ENCODE measurements at regions not wholly inside any gene's neighbourhood (a gene's known extent, or its start where the extent isn't known, plus 50 kb on each side); places are given as distances from the start of the nearest gene placed in this dataset.

DNA sequence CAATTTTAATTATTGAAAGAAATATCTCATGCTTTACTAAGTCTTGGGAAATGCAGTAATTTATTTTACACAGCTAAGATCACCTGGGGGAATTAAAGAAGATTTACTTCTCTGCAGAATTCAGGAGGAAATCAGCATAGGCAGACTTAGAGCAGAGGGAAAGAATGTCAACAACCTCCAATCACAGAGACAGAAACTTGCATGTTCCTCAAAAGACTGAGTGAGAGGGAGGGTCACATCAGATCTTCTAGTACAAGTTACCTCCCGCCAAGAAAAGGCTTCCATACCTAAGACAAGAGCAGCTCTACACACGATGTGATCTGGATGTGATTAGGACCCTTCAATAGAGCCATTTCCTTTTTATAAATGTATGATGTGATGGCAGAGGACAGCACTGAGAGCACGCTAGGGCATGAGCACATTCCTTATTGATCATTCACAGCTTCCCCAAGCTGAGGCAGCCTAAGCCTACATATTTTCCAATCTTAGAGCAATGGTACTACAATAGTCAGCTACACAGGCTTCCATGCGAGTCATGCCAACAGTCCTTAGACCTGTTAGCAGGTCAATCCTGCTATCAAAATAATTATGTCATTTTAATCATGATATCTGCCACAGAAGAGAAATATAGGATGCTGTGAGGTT lies 403.3 kb downstream of the ETNK1 start:
- TF ChIP-seq, protein P1, sequence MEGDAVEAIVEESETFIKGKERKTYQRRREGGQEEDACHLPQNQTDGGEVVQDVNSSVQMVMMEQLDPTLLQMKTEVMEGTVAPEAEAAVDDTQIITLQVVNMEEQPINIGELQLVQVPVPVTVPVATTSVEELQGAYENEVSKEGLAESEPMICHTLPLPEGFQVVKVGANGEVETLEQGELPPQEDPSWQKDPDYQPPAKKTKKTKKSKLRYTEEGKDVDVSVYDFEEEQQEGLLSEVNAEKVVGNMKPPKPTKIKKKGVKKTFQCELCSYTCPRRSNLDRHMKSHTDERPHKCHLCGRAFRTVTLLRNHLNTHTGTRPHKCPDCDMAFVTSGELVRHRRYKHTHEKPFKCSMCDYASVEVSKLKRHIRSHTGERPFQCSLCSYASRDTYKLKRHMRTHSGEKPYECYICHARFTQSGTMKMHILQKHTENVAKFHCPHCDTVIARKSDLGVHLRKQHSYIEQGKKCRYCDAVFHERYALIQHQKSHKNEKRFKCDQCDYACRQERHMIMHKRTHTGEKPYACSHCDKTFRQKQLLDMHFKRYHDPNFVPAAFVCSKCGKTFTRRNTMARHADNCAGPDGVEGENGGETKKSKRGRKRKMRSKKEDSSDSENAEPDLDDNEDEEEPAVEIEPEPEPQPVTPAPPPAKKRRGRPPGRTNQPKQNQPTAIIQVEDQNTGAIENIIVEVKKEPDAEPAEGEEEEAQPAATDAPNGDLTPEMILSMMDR (conservative IDR thresholded peaks at IDR 0.05; ENCODE audit: low read depth, low read length): no peak
- H3K4me3 ChIP-seq (ENCODE audit: low read depth, low read length): no peak overlapping the region
- DNase-seq (ENCODE audit: low read depth): peak; percentile 1

DNA sequence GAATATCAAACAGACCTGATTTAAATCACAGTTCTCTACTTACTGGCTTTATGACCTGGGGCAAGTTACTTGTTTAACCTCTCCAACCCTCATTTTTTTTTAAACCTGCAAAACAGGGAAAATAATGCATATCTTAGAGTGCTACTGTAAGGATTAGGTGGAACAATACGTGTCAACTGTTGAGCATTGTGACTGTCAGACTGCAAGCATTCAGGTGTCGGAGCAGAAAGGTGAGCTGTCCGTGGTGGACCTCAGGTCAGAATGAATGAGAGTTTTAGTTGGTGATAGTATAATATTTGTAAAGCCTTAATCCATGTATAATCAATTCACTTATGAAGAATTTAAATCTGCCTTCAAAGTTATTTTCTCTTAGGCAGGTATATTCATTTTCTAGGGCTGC lies 404.2 kb downstream of the ETNK1 start:
- no peak for DNase-seq (ENCODE audit: low read depth)
- H3K4me3 ChIP-seq (ENCODE audit: low read depth, low read length): no peak overlapping the region
- TF ChIP-seq, protein P1 (conservative IDR thresholded peaks at IDR 0.05; ENCODE audit: low read depth, low read length): no peak

DNA sequence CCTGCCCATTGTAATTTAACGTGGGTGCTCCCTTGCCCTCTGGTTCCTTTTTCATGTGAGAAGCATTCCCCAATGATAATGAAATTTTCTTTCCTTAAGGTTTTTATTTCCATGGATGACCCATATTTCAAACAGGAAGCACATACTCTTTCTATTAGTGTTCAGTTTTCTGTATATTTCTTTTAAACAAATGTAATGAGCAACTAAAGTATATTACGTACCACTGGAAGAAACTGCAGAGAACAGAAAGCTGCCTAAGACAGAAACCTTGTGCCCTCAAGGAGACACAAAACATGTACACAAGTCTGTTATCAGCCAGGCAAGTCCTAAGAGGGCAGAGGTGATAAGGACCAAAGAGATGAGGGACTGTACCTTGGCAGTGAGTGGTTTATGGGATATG lies 414.9 kb downstream of the ETNK1 start:
- DNase-seq (ENCODE audit: low read depth): no peak
- H3K4me3 ChIP-seq (ENCODE audit: low read depth, low read length): no peak overlapping the region
- TF ChIP-seq, protein P1 (conservative IDR thresholded peaks at IDR 0.05; ENCODE audit: low read depth, low read length): no peak

DNA sequence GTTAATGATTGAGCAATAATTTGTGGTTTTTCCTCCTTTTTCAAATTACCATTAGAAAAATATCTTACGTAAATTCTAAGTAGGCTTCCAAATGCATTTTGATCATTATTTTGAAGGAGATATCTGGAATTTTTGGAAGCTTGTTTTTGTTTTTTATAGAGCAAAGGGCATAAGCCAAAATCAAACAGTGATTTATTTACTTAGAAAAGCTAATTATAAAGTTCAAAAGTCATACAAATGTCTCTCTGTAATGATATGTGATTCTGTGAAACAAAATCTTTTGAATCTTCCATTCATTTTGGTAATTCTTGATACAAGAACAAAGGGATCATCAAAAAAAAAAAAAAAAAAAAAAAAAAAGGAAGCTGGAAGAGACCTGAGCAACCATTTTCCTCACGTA lies 416.8 kb downstream of the ETNK1 start:
- TF ChIP-seq, protein P1 (conservative IDR thresholded peaks at IDR 0.05; ENCODE audit: low read depth, low read length): no peak

DNA sequence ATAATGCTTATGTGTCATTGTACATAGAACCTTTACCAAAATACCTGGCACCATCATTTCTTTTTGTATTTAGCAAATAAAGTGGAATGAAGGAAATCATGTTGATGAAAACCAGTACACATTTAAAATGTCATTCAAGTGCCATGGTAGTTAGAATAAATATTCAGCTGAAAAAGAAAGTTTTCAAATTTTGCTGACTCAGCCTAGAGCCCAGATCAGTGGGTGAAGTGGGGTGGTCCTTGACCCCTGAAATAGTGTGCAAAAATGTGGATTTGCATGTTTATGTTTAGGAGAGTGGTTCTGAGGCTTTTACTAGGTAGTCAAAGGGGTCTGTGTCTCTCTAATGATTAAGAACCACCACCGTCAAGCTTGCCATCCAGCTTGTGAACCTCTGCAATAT lies 418.7 kb downstream of the ETNK1 start:
- no peak overlapping the region for H3K4me3 ChIP-seq (ENCODE audit: low read depth, low read length)
- DNase-seq (ENCODE audit: low read depth): no peak
- TF ChIP-seq, protein P1 (conservative IDR thresholded peaks at IDR 0.05; ENCODE audit: low read depth, low read length): no peak

More for the DNA sequence above, 416.8 kb downstream of the ETNK1 start:
- no peak overlapping the region for H3K4me3 ChIP-seq (ENCODE audit: low read depth, low read length)
- DNase-seq (ENCODE audit: low read depth): no peak

DNA sequence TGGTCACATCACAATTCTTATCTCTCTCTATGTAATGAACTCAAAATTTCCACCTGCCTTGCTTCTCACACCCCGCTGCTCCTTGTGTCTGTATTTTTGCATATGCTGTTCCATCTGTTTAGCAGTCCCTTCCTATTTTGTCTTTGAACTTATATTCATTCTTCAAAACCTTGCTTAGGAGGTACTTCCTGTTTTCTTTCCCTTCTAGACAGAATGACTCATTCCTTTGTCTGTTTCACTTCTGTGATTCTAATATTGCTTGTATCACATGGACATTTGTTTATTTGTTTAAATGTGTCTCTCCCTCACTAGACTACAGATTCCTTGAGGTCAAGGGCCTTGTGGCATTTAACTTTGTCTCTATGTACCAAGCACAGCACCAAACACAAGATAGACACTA lies 424.2 kb downstream of the ETNK1 start:
- DNase-seq (ENCODE audit: low read depth): peak; percentile 26
- no peak overlapping the region for H3K4me3 ChIP-seq (ENCODE audit: low read depth, low read length)
- TF ChIP-seq, protein P1 (conservative IDR thresholded peaks at IDR 0.05; ENCODE audit: low read depth, low read length): no peak

DNA sequence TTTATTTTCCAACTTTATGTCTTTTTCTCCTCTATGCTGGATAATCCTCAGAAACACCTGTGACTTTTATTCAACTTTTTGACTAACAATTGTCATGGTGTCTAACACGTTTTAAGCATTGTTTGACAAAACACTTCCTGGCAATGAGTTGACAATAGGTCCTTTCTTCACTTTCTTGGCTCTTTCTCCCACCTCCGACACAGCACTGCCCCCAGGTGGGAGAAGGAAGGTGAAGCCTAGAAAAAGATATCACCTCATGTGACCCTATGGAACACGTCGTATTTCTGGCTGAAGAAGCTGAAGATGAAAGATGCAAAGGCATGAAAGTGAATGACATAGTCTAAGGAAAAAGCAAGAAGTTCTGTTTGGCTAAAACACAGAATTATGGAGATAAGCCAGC lies 430.0 kb downstream of the ETNK1 start:
- no peak overlapping the region for H3K4me3 ChIP-seq (ENCODE audit: low read depth, low read length)
- TF ChIP-seq, protein P1 (conservative IDR thresholded peaks at IDR 0.05; ENCODE audit: low read depth, low read length): peak; percentile 68
- peak; percentile 33 for DNase-seq (ENCODE audit: low read depth)
